ENCODE measurements at regions not wholly inside any gene's neighbourhood (a gene's known extent, or its start where the extent isn't known, plus 50 kb on each side); places are given as distances from the start of the nearest gene placed in this dataset.

- TF ChIP-seq CTCF (conservative IDR thresholded peaks at IDR 0.05 in 1 of 2, IDR thresholded peaks at IDR 0.05 in 1 of 2; ENCODE audit: low read depth in 1 of 2, low read length in 2 of 2) (no peak), EZH2 (IDR thresholded peaks at IDR 0.05; ENCODE audit: low read length, missing control alignments) (no peak)
These were observed 670.2 kb upstream of the ZEB2 start for GRCh38 chr2:145190031-145190703.

All from fibroblast of lung (primary cell).